ENCODE measurements at regions not wholly inside any gene's neighbourhood (a gene's known extent, or its start where the extent isn't known, plus 50 kb on each side); places are given as distances from the start of the nearest gene placed in this dataset.

DNA sequence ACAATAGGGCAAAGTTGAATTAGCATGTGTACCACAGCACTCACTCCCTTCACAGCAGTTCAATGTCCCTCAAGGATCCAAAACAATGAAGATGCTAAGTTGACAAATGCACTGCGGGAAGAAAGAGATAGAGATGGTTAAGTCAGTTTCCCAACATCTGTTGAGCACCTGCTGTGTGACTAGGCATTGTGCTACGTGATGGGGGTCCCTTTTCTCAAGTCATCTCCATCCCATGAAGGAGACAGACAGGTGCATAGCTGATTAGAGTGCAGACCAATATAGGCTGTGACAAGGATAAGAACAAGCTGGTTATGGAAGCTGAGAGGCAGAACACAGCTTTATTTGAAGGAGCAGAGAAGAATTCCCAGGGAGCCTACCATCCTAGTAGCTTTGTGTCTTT lies 114.2 kb downstream of the HAPSTR1 start:
- TF ChIP-seq, protein P1, sequence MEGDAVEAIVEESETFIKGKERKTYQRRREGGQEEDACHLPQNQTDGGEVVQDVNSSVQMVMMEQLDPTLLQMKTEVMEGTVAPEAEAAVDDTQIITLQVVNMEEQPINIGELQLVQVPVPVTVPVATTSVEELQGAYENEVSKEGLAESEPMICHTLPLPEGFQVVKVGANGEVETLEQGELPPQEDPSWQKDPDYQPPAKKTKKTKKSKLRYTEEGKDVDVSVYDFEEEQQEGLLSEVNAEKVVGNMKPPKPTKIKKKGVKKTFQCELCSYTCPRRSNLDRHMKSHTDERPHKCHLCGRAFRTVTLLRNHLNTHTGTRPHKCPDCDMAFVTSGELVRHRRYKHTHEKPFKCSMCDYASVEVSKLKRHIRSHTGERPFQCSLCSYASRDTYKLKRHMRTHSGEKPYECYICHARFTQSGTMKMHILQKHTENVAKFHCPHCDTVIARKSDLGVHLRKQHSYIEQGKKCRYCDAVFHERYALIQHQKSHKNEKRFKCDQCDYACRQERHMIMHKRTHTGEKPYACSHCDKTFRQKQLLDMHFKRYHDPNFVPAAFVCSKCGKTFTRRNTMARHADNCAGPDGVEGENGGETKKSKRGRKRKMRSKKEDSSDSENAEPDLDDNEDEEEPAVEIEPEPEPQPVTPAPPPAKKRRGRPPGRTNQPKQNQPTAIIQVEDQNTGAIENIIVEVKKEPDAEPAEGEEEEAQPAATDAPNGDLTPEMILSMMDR (IDR thresholded peaks at IDR 0.05 in 4 of 5, conservative IDR thresholded peaks at IDR 0.05 in 1 of 5): no peak
- TF ChIP-seq POLR2A (IDR thresholded peaks at IDR 0.05): no peak
